Tibial nerve (tissue), 4 donors: ENCODE measurements at regions not wholly inside any gene's neighbourhood (a gene's known extent, or its start where the extent isn't known, plus 50 kb on each side); places are given as distances from the start of the nearest gene placed in this dataset.

Experiments used
- DNase-seq, 2 donors: peaks; one replicate each; pipeline ENCODE4 v3.0.0-alpha.2; 2019; ENCODE audit warnings: low spot score in 2 of 2
- H3K27ac ChIP-seq, 4 donors: fragments of 200-600 bp; sonication (generic) in 3 of 4; one replicate each; pipeline ENCODE4 v1.5.1; 2017 to 2019; ENCODE audit warnings: mild to moderate bottlenecking in 1 of 4
- H3K27me3 ChIP-seq, 2 donors: fragments of 200-600 bp; sonication (generic) in 1 of 2; one replicate each; pipeline versions ENCODE4 v1.5.1 to v1.6.0; 2017 to 2019
- H3K36me3 ChIP-seq, 3 donors: fragments of 200-600 bp; sonication (generic); one replicate each; pipeline ENCODE4 v1.5.1; 2018 to 2019
- H3K4me1 ChIP-seq, 4 donors: fragments of 200-600 bp; sonication (generic) in 3 of 4; one replicate each; pipeline ENCODE4 v1.5.1; 2017 to 2019
- H3K4me3 ChIP-seq, 4 donors: fragments of 200-600 bp; sonication (generic) in 3 of 4; one replicate each; pipeline ENCODE4 v1.5.1; 2017 to 2019; ENCODE audit warnings: mild to moderate bottlenecking in 1 of 4, moderate library complexity in 1 of 4
- H3K9me3 ChIP-seq, 4 donors: fragments of 200-600 bp; sonication (generic) in 3 of 4; one replicate each; pipeline ENCODE4 v1.5.1; 2017 to 2019
- EP300 ChIP-seq, 2 donors: sonication (generic); formaldehyde crosslinking; IDR thresholded peaks; one replicate each; pipeline ENCODE4 v1.6.1; 2017; ENCODE audit warnings: antibody characterized with exemption in 2 of 2, mild to moderate bottlenecking in 1 of 2
- POLR2A ChIP-seq, 2 donors: fragments of 450-650 bp; IDR thresholded peaks; one replicate each; pipeline ENCODE4 v1.6.1; 2017; ENCODE audit warnings: antibody characterized with exemption in 2 of 2, mild to moderate bottlenecking in 2 of 2, moderate library complexity in 2 of 2
- WGBS, 2 donors: methylation state at CpG; one replicate each; pipeline ENCODE4 v1.1.5; 2018; 5-methylcytosine and 5-hydroxymethylcytosine counted together
- TF ChIP-seq, protein P1 (sequence below), 5 experiments: fragments of 200-600 bp in 3 of 5; fragments of 450-650 bp in 2 of 5; sonication (generic) in 3 of 5; IDR thresholded peaks; one replicate each; pipeline ENCODE4 v1.5.1; 2016 to 2019; ENCODE audit warnings: antibody characterized with exemption in 5 of 5, mild to moderate bottlenecking in 3 of 5, moderate library complexity in 2 of 5

DNA sequence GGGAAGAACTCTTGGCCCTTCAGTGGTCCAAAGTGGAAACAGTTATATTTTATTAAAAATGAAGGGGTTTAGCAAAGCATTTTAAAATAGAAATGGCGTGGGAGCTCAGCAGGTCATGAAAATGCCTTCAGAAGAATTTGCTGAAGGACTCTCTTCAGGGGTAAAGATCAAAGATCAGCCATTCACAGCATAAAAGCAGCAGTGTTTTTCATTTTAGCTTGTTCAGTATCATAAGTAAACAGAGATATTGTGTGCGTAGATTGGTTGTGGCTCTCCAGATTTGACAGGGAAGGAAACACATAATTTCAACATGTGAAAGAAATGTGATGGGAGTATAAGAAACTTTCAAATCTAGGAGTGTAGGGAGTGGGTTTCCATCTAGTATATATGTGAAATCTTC is 519.2 kb upstream of the MAP3K7 start:
- WGBS, 2 donors = 18 to 21% methylated on average over 2 of the region's 2 CpGs
- no peak overlapping the region for H3K27ac ChIP-seq
- H3K36me3 ChIP-seq = no peaks in the 10 kb centered on the region
- no peak for DNase-seq
- no peak overlapping the region for H3K4me3 ChIP-seq
- no peaks in the 10 kb centered on the region for H3K27me3 ChIP-seq
- TF ChIP-seq, protein P1, sequence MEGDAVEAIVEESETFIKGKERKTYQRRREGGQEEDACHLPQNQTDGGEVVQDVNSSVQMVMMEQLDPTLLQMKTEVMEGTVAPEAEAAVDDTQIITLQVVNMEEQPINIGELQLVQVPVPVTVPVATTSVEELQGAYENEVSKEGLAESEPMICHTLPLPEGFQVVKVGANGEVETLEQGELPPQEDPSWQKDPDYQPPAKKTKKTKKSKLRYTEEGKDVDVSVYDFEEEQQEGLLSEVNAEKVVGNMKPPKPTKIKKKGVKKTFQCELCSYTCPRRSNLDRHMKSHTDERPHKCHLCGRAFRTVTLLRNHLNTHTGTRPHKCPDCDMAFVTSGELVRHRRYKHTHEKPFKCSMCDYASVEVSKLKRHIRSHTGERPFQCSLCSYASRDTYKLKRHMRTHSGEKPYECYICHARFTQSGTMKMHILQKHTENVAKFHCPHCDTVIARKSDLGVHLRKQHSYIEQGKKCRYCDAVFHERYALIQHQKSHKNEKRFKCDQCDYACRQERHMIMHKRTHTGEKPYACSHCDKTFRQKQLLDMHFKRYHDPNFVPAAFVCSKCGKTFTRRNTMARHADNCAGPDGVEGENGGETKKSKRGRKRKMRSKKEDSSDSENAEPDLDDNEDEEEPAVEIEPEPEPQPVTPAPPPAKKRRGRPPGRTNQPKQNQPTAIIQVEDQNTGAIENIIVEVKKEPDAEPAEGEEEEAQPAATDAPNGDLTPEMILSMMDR (IDR thresholded peaks at IDR 0.05) = no peak
- TF ChIP-seq POLR2A (IDR thresholded peaks at IDR 0.05) (no peak), EP300 (IDR thresholded peaks at IDR 0.05) (no peak)
- H3K9me3 ChIP-seq = no peaks in the 10 kb centered on the region
- peaks cover 0 to 14% (median 0%) of the 10 kb centered on the region in 4 donors for H3K4me1 ChIP-seq

- TF ChIP-seq POLR2A (IDR thresholded peaks at IDR 0.05) (no peak), EP300 (IDR thresholded peaks at IDR 0.05) (no peak)
- TF ChIP-seq, protein P1 (IDR thresholded peaks at IDR 0.05) = no peak
- Histone ChIP-seq H3K36me3 (no peaks in the 10 kb centered on the region), H3K9me3 (no peaks in the 10 kb centered on the region), H3K4me3 (no peak overlapping the region), H3K27me3 (no peaks in the 10 kb centered on the region), H3K27ac (no peak overlapping the region), H3K4me1 (peaks cover 0 to 14% (median 0%) of the 10 kb centered on the region in 4 donors)
- no peak for DNase-seq
These were observed 518.7 kb upstream of the MAP3K7 start for GRCh38 chr6:91105532-91105931.

GRCh38 chr6:91099479-91099878 is 512.6 kb upstream of the MAP3K7 start:
- H3K27ac ChIP-seq = no peak overlapping the region
- TF ChIP-seq POLR2A (IDR thresholded peaks at IDR 0.05) (no peak), EP300 (IDR thresholded peaks at IDR 0.05) (no peak)
- TF ChIP-seq, protein P1 (IDR thresholded peaks at IDR 0.05) = no peak
- no peaks in the 10 kb centered on the region for H3K36me3 ChIP-seq
- peaks cover 0 to 18% (median 5%) of the 10 kb centered on the region in 4 donors for H3K4me1 ChIP-seq
- WGBS, 2 donors = 22 to 36% methylated on average over 1 of the region's 1 CpG
- H3K4me3 ChIP-seq = no peak overlapping the region
- H3K27me3 ChIP-seq = no peaks in the 10 kb centered on the region
- no peaks in the 10 kb centered on the region for H3K9me3 ChIP-seq
- DNase-seq = no peak

GRCh38 chr6:91098006-91098405 is 511.1 kb upstream of the MAP3K7 start:
- TF ChIP-seq POLR2A (IDR thresholded peaks at IDR 0.05) = no peak
- TF ChIP-seq, protein P1 (IDR thresholded peaks at IDR 0.05) = no peak
- no peak for TF ChIP-seq EP300 (IDR thresholded peaks at IDR 0.05)
- Histone ChIP-seq H3K9me3 (no peaks in the 10 kb centered on the region), H3K4me1 (peaks cover 0 to 18% (median 5%) of the 10 kb centered on the region in 4 donors), H3K27me3 (no peaks in the 10 kb centered on the region), H3K36me3 (no peaks in the 10 kb centered on the region), H3K4me3 (no peak overlapping the region), H3K27ac (no peak overlapping the region)
- 80 to 82% methylated on average over 5 of the region's 5 CpGs for WGBS, 2 donors
- no peak for DNase-seq

- no peak overlapping the region for H3K4me3 ChIP-seq
- DNase-seq = peak; percentile 36 to 60
- 13 to 16% methylated on average over 5 of the region's 5 CpGs for WGBS, 2 donors
- TF ChIP-seq POLR2A (IDR thresholded peaks at IDR 0.05) = no peak
- TF ChIP-seq, protein P1 (IDR thresholded peaks at IDR 0.05) = no peak
- TF ChIP-seq EP300 (IDR thresholded peaks at IDR 0.05) = no peak
- no peak overlapping the region for H3K27ac ChIP-seq
- H3K27me3 ChIP-seq = no peaks in the 10 kb centered on the region
- peaks cover 0 to 18% (median 5%) of the 10 kb centered on the region in 4 donors for H3K4me1 ChIP-seq
- H3K36me3 ChIP-seq = no peaks in the 10 kb centered on the region
- no peaks in the 10 kb centered on the region for H3K9me3 ChIP-seq
These were observed 510.5 kb upstream of the MAP3K7 start for GRCh38 chr6:91097364-91097763.
